Forelimb muscle (tissue), 1 donor: ENCODE measurements at regions not wholly inside any gene's neighbourhood (a gene's known extent, or its start where the extent isn't known, plus 50 kb on each side); places are given as distances from the start of the nearest gene placed in this dataset.
"Not testable (repeated sequence)": the region's sequence is repeated elsewhere in the genome, so short reads cannot be mapped to it uniquely, and the experiment has no call there.

Experiments used
- DNase-seq: peaks from one replicate; pipeline ENCODE4 v3.0.0-alpha.2; 2013; ENCODE audit warnings: low read depth

DNA sequence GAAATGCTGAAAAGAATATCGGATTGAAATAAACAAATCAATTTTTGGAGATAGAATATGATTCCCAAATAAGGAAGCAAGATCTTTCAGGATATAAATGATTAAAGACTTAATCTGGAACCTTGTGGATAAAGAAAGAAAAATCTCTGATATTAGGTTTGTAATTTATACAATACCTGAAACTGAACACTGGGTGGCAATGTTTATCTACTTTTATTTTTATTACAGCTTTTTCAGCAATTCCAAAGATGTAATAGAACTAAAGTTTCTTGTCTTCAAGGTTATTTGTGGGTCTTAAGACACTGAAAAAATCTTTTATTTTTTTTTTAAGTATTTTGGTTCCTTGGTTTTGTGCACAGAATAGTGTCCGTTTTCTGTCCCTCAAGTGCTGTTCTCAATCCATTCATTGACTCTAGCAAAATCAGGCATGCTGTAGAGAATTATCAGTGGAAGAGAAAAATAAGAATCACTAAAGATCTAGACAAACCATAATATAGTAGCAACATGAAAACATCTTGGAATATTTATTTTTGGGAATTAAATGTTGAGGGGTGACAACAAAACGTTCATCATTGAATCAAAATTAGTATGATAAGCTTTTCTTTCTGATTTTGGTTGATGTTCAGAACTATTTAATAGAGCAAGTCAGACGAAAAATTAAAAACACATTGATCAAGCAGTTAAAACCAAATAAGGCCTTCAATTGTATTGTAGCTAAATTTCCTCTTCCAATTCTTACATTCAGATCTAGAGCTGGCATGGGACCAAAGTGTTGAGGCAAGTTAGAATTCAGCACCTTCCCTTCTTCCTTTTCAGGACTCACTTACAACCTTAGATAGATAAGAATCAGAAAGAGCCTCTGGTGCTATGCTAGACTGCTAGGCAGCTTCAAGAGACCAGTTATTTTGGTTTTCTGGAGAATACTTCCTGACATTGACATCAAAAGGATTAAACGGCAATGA is 704.4 kb upstream of the PCDH20 start:
- no peak for DNase-seq

DNA sequence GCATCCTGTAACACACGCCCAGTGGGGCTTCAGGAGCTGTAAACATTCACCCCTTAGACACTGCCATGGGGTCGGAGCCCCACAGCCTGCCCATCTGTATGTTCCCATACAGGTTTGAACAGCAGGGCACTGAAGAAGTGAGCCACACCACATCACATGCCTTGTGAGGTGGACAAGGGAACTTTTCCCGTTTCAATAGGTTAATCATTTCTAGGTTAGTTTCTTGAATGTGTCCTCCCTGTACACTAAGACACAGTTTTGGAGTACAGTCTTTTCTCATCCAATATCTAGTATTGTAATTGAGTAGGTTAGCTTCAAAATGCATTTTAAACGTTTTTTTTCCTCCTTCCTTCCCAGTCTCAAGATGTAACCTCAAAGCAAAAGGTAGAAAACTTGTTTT is 700.2 kb upstream of the PCDH20 start:
- no peak for DNase-seq

DNA sequence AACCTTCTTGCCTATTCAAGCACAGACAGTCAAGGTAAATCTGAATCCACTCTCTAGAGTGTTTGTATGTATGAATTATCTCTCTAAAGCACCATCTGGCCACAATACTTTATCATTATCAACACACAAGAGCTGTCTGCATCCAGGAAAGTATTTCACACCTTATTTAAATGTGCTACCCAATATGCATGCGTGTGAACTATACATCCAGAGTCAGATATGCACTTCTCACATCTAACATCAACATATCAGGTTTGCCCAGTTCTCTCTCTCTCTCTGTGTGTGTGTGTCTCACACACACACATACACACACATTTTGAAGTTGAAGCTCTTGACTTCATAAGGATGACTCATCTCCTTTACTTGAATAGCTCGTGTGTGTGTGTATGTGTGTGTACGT is 697.5 kb upstream of the PCDH20 start:
- no peak for DNase-seq

- DNase-seq, result no peak
These were observed 694.4 kb upstream of the PCDH20 start for GRCh38 chr13:62110079-62110478.

GRCh38 chr13:62104136-62104535 is 688.5 kb upstream of the PCDH20 start:
- DNase-seq, result not testable (repeated sequence)

- DNase-seq, result no peak
These were observed 681.0 kb upstream of the PCDH20 start for GRCh38 chr13:62096652-62097051.

- no peak for DNase-seq
These were observed 679.3 kb upstream of the PCDH20 start for GRCh38 chr13:62094932-62095331.

DNA sequence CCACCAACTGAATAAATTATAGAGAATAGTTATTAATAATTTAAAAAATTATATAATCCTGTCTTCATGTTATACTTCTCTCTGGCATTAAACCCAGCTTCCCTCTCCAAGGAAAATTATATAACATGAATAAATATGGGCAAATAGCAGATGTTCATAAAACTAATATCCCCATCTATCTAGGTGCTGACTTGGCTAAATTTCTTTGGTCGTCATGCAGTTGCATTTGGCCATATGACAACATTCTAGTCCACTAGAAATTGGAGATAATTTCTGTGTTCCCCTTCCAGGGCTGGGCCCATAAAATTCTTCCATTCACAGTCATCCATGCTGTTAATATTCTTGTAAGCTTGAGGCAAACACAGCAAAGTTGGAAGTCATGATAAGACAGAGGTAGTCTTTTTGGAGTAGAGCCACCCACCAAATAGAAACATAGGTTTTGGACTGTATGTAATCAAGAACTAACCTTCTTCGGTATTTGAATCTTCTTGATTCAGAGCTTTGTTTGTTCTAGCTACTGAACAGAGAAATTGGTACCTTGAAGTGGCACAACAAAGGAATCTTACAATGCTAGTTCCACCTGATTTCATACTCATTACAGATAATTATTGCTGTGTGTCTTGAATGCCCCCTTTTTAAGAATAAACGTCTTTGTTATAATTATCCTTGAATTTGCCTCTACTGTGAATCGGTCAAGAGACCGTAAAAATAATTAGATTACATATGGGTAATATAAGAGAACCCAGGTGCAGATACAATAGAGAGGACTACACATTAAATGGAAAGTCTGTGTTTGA is 678.5 kb upstream of the PCDH20 start:
- DNase-seq, result no peak

- no peak for DNase-seq
These were observed 677.3 kb upstream of the PCDH20 start for GRCh38 chr13:62092949-62093348.

- no peak for DNase-seq
These were observed 676.9 kb upstream of the PCDH20 start for GRCh38 chr13:62092536-62092935.

DNA sequence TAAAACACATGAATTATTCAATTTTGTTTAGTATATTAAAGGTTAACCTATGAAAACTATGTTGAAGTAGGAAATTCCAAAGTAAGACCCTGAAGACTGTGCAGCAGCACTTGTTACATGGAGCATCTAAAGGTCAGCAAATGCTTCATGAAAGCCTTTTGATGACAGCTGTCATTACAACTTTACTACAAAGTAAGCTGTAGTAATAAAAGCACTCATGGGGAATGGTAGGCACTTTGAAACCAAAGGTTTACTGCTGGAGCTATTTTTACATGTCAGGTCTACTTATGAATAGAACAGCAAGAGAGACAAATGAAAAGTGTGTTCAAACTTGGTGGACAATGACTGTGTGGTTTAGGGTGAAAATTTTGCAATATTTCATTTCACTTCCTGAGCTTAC is 672.5 kb upstream of the PCDH20 start:
- DNase-seq, result no peak

DNA sequence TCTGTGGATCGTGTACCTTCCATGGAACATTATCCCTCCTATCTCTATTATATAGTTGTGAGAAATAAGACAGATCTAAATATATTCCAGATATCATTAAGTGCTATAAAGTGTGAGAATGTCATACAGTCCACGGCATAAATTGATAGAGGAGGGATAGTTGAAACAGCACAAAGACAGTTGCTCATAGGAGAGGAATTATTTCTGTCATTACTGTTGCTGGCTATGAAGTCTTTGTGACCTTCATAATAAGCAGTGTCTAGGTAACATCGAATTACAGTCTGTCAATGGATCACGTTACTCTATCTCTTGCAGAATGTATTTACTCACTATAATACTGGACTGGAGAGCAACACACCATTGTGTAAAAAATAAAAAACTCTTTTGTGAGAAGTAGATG is 671.5 kb upstream of the PCDH20 start:
- DNase-seq, result no peak

DNA sequence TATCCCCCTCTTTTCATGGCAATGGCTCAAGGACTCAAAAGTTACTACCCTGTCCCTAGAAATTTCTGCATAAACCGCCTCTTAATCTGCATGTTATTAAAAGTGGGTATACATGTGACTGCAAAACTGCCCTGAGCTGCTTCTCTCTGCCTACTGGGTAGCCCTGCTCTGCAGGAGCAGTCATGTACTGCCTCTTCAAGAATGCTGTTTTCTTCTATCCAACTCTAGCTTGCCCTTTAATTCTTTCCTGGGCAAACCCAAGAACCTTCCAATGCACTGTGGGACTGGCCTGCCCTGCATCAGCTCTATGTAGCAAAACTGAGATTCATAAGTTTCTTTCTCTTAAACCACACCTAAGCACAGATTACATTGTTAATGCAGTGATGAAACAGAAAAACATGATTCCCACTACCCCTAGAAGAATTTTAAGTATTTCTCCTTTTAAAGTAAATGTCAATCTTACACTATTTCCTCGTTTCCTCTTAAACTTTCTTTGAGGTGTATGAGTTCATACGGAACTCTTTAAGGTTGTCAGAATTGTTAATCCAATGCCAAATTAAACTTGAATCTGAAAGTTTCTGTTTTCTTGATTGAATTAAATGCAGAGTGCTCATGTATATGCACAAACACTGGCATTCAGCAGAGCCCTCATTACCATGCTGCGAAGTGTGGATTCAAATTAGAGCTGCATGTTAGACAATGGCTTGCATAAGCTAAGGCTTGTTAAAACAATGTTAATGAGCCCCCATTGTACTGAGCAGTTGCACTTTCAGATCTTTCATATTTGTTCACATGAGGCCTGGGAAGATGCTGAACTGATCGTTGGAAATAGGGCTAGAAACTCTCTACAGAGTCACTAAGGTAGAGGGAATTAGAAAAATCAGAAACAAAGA is 669.9 kb upstream of the PCDH20 start:
- DNase-seq, result no peak

DNA sequence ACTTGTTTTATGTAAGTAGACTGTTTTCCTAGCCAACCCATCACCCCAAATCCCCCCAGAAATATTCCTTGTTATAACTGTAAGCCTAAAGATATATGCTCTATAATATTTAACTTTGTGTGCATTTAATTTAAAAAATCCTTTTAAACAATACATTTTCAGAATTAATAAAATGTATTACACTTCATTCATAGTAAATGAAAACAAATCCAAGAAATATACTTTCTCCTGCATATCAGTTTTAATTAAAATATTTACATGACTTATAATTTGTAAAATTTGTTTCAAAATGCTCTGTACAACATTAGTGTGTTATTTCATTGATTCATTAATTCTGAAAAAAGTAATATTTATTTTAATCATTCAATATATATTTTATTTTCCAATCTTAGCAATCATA is 669.1 kb upstream of the PCDH20 start:
- DNase-seq, result no peak

- no peak for DNase-seq
These were observed 652.2 kb upstream of the PCDH20 start for GRCh38 chr13:62067821-62068220.

DNA sequence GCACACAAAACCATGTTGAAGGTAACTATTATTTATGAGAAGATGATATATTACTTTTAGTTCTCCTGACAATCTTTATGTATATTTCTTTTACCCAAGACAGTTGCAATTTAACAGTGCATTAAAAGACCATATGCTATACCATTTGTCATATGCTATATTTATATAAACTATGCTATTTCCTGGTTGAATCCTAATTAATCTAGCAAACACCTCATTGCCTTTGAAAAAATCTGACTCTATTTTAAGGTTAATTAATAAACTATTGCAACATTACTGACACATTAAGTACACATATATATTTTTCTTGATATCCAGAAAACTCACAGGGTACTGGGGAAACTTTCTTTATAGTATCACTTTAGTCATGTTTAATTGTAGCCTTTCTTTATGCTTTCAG is 649.4 kb upstream of the PCDH20 start:
- DNase-seq, result no peak

GRCh38 chr13:62061751-62062150 is 646.1 kb upstream of the PCDH20 start:
- no peak for DNase-seq

DNA sequence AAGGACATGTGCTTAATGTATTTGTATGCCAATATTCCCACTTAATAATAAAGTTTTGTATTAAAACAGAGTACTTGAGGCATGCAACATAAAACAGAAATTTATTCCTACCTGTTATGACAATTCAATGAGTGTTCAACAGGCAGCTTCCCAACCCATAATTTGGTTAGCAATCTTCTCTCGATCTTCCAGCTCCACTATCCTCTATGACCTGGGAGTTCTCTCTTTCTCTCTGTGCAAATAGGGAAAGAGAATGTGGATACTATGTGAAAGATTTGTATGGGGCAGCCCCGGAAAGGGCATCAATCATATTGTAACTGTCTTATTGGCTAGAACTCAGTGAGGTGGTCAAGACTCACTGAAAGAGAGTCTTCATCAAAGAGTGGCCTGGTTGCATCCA is 644.9 kb upstream of the PCDH20 start:
- no peak for DNase-seq

DNA sequence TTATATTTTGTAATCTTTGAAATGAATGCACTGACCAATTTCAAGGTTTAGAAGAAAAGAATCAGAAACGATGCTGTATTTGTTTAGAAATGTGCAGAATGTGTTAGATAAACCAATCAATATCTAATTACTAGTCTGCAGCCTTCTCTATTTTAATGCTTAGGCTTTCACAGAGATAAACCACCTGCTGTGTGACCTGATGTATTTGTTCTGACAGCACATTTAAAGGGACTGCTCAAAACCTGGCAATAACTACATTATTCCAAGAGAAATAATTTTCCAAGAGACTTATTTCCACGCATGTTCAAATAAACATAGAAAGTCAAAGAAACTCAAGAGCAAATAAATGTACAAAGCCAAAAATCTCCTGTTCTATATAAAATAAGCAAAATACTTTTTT is 641.6 kb upstream of the PCDH20 start:
- DNase-seq, result no peak

GRCh38 chr13:62049992-62050391 is 634.3 kb upstream of the PCDH20 start:
- DNase-seq, result no peak

GRCh38 chr13:62046512-62046911 is 630.9 kb upstream of the PCDH20 start:
- no peak for DNase-seq

- no peak for DNase-seq
These were observed 628.0 kb upstream of the PCDH20 start for GRCh38 chr13:62043600-62043999.
